ENCODE measurements at regions not wholly inside any gene's neighbourhood (a gene's known extent, or its start where the extent isn't known, plus 50 kb on each side); places are given as distances from the start of the nearest gene placed in this dataset.

DNA sequence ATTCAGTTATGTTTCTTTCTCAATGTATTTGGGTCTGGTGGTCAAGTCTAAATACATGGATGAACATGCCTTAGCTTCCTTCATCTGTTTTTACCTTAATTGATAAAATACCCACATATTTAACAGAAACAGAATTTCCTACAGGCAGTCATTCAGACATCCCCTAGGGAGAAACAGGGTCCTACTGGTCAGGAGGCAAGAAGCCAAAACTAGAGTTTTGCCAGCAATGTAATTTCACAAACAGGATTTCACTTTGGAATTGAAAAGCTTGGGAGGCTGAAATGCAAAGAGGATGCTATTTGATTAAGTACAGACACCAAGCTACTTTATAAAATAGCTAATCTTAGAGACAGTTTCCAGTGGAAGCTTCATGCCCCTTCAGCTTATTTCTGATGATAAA lies 224.2 kb downstream of the SIPA1L2 start:
- Histone ChIP-seq H3K4me3 (ENCODE audit: low read length) (no peak overlapping the region), H3K9me3 (ENCODE audit: low read length) (peaks cover 6% of the 10 kb centered on the region; the same call in 1 of the 2 replicates), H3K36me3 (ENCODE audit: insufficient read depth, low read length) (no peaks in the 10 kb centered on the region), H3K4me1 (ENCODE audit: low read length) (no peaks in the 10 kb centered on the region), H3K9ac (ENCODE audit: low read length) (no peak overlapping the region), H3K27ac (ENCODE audit: low read length) (no peak overlapping the region), H3K9me2 (replicated peaks; ENCODE audit: insufficient read depth, low read length) (no peaks in the 10 kb centered on the region), H3K27me3 (ENCODE audit: low read length) (0 out of 2 replicates have a peak, but pooled peaks cover 2% of the 10 kb centered on the region), H2AFZ (ENCODE audit: low read length) (no peak overlapping the region), H3K79me2 (ENCODE audit: low read length) (no peaks in the 10 kb centered on the region), H3K4me2 (ENCODE audit: low read depth, low read length, poor library complexity, severe bottlenecking) (no peak overlapping the region), H4K20me1 (ENCODE audit: insufficient read depth, low read depth, low read length) (no peaks in the 10 kb centered on the region)
- DNase-seq, result no peak

GRCh38 chr1:232404981-232405731 lies 224.8 kb downstream of the SIPA1L2 start:
- 0 out of 2 replicates have a peak, but pooled peaks cover 2% of the 10 kb centered on the region for H3K27me3 ChIP-seq (ENCODE audit: low read length)
- no peaks in the 10 kb centered on the region for H3K36me3 ChIP-seq (ENCODE audit: insufficient read depth, low read length)
- no peak overlapping the region for H2AFZ ChIP-seq (ENCODE audit: low read length)
- H3K9me3 ChIP-seq (ENCODE audit: low read length), result peaks cover 6% of the 10 kb centered on the region; the same call in 1 of the 2 replicates
- no peak for DNase-seq
- H3K9ac ChIP-seq (ENCODE audit: low read length), result no peak overlapping the region
- no peak overlapping the region for H3K27ac ChIP-seq (ENCODE audit: low read length)
- H3K4me3 ChIP-seq (ENCODE audit: low read length), result no peak overlapping the region
- no peaks in the 10 kb centered on the region for H3K9me2 ChIP-seq (replicated peaks; ENCODE audit: insufficient read depth, low read length)
- no peak overlapping the region for H3K4me2 ChIP-seq (ENCODE audit: low read depth, low read length, poor library complexity, severe bottlenecking)
- H3K79me2 ChIP-seq (ENCODE audit: low read length), result no peaks in the 10 kb centered on the region
- H4K20me1 ChIP-seq (ENCODE audit: insufficient read depth, low read depth, low read length), result no peaks in the 10 kb centered on the region
- no peaks in the 10 kb centered on the region for H3K4me1 ChIP-seq (ENCODE audit: low read length)

- H3K9me2 ChIP-seq (replicated peaks; ENCODE audit: insufficient read depth, low read length), result no peaks in the 10 kb centered on the region
- no peak overlapping the region for H3K9ac ChIP-seq (ENCODE audit: low read length)
- no peak overlapping the region for H2AFZ ChIP-seq (ENCODE audit: low read length)
- no peak overlapping the region for H3K4me3 ChIP-seq (ENCODE audit: low read length)
- H4K20me1 ChIP-seq (ENCODE audit: insufficient read depth, low read depth, low read length), result no peaks in the 10 kb centered on the region
- no peaks in the 10 kb centered on the region for H3K36me3 ChIP-seq (ENCODE audit: insufficient read depth, low read length)
- H3K27me3 ChIP-seq (ENCODE audit: low read length), result no peaks in the 10 kb centered on the region
- peaks cover 2% of the 10 kb centered on the region; the same call in 1 of the 2 replicates for H3K9me3 ChIP-seq (ENCODE audit: low read length)
- DNase-seq, result no peak
- no peaks in the 10 kb centered on the region for H3K4me1 ChIP-seq (ENCODE audit: low read length)
- H3K27ac ChIP-seq (ENCODE audit: low read length), result no peak overlapping the region
- H3K79me2 ChIP-seq (ENCODE audit: low read length), result no peaks in the 10 kb centered on the region
- H3K4me2 ChIP-seq (ENCODE audit: low read depth, low read length, poor library complexity, severe bottlenecking), result no peak overlapping the region
These were observed 225.7 kb downstream of the SIPA1L2 start for GRCh38 chr1:232404227-232404626.

GRCh38 chr1:232403017-232403714 lies 226.8 kb downstream of the SIPA1L2 start:
- no peak overlapping the region for H3K9ac ChIP-seq (ENCODE audit: low read length)
- H3K27ac ChIP-seq (ENCODE audit: low read length), result no peak overlapping the region
- DNase-seq, result no peak
- no peaks in the 10 kb centered on the region for H4K20me1 ChIP-seq (ENCODE audit: insufficient read depth, low read depth, low read length)
- H2AFZ ChIP-seq (ENCODE audit: low read length), result no peak overlapping the region
- no peaks in the 10 kb centered on the region for H3K4me1 ChIP-seq (ENCODE audit: low read length)
- H3K4me3 ChIP-seq (ENCODE audit: low read length), result no peak overlapping the region
- no peaks in the 10 kb centered on the region for H3K27me3 ChIP-seq (ENCODE audit: low read length)
- no peaks in the 10 kb centered on the region for H3K9me3 ChIP-seq (ENCODE audit: low read length)
- H3K79me2 ChIP-seq (ENCODE audit: low read length), result no peaks in the 10 kb centered on the region
- no peaks in the 10 kb centered on the region for H3K36me3 ChIP-seq (ENCODE audit: insufficient read depth, low read length)
- no peak overlapping the region for H3K4me2 ChIP-seq (ENCODE audit: low read depth, low read length, poor library complexity, severe bottlenecking)
- H3K9me2 ChIP-seq (replicated peaks; ENCODE audit: insufficient read depth, low read length), result no peaks in the 10 kb centered on the region

DNA sequence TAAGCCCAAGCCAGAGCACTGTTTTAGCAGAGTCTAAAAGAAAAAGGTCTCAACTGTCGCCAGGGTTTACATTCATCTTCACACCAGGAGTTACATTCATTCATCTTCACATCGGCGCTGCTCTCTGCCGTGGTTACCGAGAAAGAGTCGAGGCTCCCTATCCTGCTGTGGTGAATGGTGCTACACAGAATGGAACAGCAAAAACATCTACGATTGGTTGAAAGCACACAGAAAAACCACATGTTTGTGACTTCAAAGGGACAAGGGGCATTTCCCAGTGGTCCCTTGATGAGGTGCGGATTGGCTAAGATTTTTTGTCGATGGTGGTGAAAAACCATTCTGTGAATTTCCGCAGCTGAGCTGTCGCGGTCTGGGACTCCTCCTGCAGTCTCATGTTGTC lies 231.1 kb downstream of the SIPA1L2 start:
- Histone ChIP-seq H3K4me1 (ENCODE audit: low read length) (no peaks in the 10 kb centered on the region), H3K27me3 (ENCODE audit: low read length) (no peaks in the 10 kb centered on the region), H3K4me2 (ENCODE audit: low read depth, low read length, poor library complexity, severe bottlenecking) (no peak overlapping the region), H3K9me2 (replicated peaks; ENCODE audit: insufficient read depth, low read length) (no peaks in the 10 kb centered on the region), H3K9me3 (ENCODE audit: low read length) (no peaks in the 10 kb centered on the region), H3K9ac (ENCODE audit: low read length) (no peak overlapping the region), H3K27ac (ENCODE audit: low read length) (no peak overlapping the region), H3K36me3 (ENCODE audit: insufficient read depth, low read length) (no peaks in the 10 kb centered on the region), H3K79me2 (ENCODE audit: low read length) (no peaks in the 10 kb centered on the region), H2AFZ (ENCODE audit: low read length) (no peak overlapping the region), H3K4me3 (ENCODE audit: low read length) (no peak overlapping the region), H4K20me1 (ENCODE audit: insufficient read depth, low read depth, low read length) (no peaks in the 10 kb centered on the region)
- no peak for DNase-seq

DNA sequence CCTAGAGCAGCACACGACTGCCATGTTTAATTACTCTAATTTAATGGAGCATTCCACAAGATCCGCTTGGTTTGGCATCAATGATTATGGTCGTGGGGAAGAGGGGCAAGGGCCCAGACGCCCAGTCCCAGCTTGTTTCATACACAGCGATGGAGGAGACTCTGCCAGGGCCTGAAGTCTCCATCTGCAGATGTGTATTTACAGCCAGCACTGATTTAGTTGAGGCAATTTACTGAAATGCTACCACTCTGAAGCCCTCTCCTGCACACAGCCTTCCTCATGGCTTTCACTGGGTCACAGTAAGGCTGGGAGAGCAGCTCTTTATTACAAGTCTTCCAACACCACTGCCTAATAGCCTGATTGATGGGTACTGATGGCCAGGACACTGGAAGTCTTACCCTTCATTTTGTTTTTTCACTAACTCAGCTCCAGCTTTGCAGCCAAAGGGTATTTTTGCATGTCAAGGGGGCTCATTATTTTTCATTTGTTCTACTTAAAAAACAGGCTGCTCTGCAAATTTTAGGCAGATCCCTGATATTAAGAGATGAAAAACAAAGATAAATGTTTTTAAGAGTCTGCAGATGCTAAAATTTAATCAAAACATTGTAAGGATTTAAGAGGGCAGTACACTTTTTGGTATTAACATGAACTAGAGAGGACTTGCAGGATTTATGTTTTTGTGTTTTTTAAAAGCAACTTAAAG lies 236.3 kb downstream of the SIPA1L2 start:
- Histone ChIP-seq H3K9me3 (ENCODE audit: low read length) (no peaks in the 10 kb centered on the region), H4K20me1 (ENCODE audit: insufficient read depth, low read depth, low read length) (no peaks in the 10 kb centered on the region), H3K4me3 (ENCODE audit: low read length) (no peak overlapping the region), H3K9me2 (replicated peaks; ENCODE audit: insufficient read depth, low read length) (no peaks in the 10 kb centered on the region), H2AFZ (ENCODE audit: low read length) (no peak overlapping the region), H3K9ac (ENCODE audit: low read length) (no peak overlapping the region), H3K27me3 (ENCODE audit: low read length) (no peaks in the 10 kb centered on the region), H3K36me3 (ENCODE audit: insufficient read depth, low read length) (no peaks in the 10 kb centered on the region), H3K4me1 (ENCODE audit: low read length) (no peaks in the 10 kb centered on the region), H3K4me2 (ENCODE audit: low read depth, low read length, poor library complexity, severe bottlenecking) (no peak overlapping the region), H3K27ac (ENCODE audit: low read length) (no peak overlapping the region), H3K79me2 (ENCODE audit: low read length) (no peaks in the 10 kb centered on the region)
- no peak for DNase-seq

DNA sequence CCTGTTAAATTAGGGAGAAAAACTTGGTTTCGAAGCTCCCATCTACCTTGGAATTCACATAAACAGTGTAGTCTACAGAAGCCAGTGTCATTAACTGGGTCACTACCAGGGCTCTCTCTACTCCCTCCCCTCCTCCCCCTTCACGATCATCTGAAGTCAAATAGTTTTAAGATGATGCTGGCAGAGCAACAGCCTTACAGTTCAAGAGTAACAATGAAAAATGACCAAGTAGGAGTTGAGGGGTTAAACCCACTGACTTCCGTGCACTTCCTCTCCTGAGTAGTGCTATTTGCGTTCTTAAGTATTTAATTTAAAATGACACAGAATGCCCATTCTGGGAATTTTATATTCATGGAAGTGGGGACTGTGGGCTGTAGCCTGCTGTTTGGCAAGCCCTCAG lies 236.9 kb downstream of the SIPA1L2 start:
- no peaks in the 10 kb centered on the region for H3K9me3 ChIP-seq (ENCODE audit: low read length)
- no peaks in the 10 kb centered on the region for H3K79me2 ChIP-seq (ENCODE audit: low read length)
- no peaks in the 10 kb centered on the region for H4K20me1 ChIP-seq (ENCODE audit: insufficient read depth, low read depth, low read length)
- no peaks in the 10 kb centered on the region for H3K9me2 ChIP-seq (replicated peaks; ENCODE audit: insufficient read depth, low read length)
- no peaks in the 10 kb centered on the region for H3K27me3 ChIP-seq (ENCODE audit: low read length)
- no peaks in the 10 kb centered on the region for H3K4me1 ChIP-seq (ENCODE audit: low read length)
- no peak overlapping the region for H2AFZ ChIP-seq (ENCODE audit: low read length)
- H3K4me2 ChIP-seq (ENCODE audit: low read depth, low read length, poor library complexity, severe bottlenecking), result no peak overlapping the region
- no peak overlapping the region for H3K9ac ChIP-seq (ENCODE audit: low read length)
- DNase-seq, result no peak
- no peak overlapping the region for H3K4me3 ChIP-seq (ENCODE audit: low read length)
- H3K36me3 ChIP-seq (ENCODE audit: insufficient read depth, low read length), result no peaks in the 10 kb centered on the region
- no peak overlapping the region for H3K27ac ChIP-seq (ENCODE audit: low read length)

DNA sequence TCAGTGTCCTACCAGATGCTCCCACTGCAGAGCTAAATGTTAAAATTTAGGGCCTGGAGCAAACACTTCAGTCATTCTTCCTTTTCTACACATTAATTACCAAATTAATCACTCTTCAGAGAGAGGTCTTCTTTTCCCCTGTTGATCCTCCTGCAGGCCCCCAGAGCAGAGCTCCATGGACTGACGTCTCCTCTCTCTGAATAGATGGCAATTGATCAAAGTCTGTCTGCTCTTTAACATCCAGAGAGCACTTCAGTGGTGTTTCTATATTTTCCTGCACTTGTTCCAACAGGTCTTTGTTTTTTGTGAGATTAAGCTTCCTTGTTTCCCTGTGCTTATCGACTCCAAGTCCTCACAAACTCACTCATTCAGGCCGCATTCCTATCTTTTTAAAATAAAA lies 239.3 kb downstream of the SIPA1L2 start:
- H3K4me2 ChIP-seq (ENCODE audit: low read depth, low read length, poor library complexity, severe bottlenecking), result no peak overlapping the region

More for the DNA sequence above, 239.3 kb downstream of the SIPA1L2 start:
- no peaks in the 10 kb centered on the region for H3K9me2 ChIP-seq (replicated peaks; ENCODE audit: insufficient read depth, low read length)
- no peaks in the 10 kb centered on the region for H3K4me1 ChIP-seq (ENCODE audit: low read length)
- no peaks in the 10 kb centered on the region for H3K27me3 ChIP-seq (ENCODE audit: low read length)
- no peaks in the 10 kb centered on the region for H4K20me1 ChIP-seq (ENCODE audit: insufficient read depth, low read depth, low read length)
- no peaks in the 10 kb centered on the region for H3K9me3 ChIP-seq (ENCODE audit: low read length)
- H2AFZ ChIP-seq (ENCODE audit: low read length), result no peak overlapping the region
- DNase-seq, result no peak
- no peaks in the 10 kb centered on the region for H3K36me3 ChIP-seq (ENCODE audit: insufficient read depth, low read length)
- H3K27ac ChIP-seq (ENCODE audit: low read length), result no peak overlapping the region
- no peak overlapping the region for H3K4me3 ChIP-seq (ENCODE audit: low read length)
- no peak overlapping the region for H3K9ac ChIP-seq (ENCODE audit: low read length)
- no peaks in the 10 kb centered on the region for H3K79me2 ChIP-seq (ENCODE audit: low read length)
